ENCODE measurements at regions not wholly inside any gene's neighbourhood (a gene's known extent, or its start where the extent isn't known, plus 50 kb on each side); places are given as distances from the start of the nearest gene placed in this dataset.

DNA sequence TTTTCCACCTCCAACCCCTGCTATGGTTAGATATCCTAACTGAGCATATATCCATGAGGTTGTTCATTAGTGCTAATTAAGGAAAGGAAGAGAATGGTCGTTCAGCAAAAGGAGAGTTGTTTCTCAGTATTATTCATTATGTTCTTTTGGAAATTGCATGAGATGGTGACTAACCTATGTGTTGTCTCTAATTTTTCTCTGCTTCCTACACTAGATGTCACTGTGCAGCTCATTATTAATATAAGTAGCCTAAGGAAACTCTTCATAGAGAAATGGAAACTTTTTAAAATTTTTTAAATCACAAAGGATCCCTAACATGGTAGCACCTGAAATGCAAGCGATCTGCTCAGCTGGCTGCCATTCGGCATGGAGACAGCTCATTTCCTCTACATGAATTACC lies 67.7 kb upstream of the FAM9A start:
- no peak for DNase-seq

DNA sequence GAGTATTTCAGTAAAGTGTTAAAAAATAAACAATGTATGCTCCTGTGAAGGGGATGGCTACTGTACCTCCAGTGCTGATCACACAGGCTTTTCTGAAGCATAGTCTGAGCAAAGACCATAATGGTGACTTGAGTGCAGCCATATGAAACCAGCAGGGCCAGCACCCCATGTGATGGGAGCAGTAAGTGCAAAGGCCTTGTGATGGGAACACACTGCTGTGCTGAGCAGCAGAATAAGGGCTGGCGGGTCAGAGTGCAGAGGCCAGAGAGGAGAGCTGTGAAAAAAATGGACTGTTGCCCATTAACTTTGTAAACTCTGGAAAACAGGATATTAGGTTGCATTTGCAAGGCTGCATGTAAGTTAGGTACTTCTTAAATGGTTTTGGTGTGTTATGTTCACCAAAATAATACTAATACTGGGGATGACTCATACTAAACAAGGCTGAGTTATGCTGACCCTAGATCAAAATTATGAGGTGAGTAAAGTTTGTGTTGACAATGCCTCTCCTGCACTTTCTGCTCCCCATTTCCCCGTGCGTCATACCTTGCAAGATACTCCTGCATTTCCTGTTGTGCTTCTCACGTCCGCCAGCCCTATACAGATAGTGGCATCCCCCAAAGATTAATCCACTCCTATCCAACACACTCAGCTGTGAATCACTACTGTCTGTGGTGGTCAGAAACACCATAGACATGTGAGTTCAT lies 67.0 kb upstream of the FAM9A start:
- no peak for DNase-seq

DNA sequence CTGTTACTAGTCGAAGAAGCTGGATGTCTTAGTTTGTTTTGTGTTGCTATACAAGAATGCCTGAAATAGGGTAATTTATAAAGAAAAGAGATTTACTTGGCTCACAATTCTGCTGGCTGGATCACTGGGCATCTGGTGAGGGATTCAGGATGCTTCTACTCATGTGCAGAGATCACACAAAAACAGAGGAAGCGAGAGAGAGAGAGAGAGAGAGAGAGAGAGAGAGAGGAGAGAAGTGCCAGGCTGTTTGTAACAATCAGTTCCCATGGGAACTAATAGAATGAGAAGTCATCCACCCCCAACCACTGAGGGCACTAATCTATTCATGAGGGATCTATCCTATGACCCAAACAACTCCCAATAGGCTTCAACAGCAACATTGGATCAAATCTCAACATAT lies 66.2 kb upstream of the FAM9A start:
- no peak for DNase-seq

DNA sequence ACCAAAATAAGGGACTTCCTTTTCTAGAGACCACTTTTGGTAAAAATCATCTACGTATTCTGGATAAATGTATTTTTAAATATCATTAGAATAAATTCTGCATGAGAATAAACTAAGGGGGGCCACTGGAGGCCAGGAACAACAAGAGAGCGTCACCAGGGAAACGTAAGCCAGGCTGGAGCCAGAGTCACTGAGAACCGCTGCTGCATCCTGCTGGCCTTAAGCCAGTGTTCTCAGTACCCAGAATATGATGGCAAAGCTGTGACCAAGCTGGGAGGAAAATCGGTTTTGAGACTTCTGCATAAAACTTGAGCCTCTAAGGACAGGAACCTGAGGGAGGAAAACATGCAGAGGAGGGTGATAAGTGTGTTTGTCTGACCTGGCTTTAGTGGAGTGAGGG lies 63.0 kb upstream of the FAM9A start:
- no peak for DNase-seq

DNA sequence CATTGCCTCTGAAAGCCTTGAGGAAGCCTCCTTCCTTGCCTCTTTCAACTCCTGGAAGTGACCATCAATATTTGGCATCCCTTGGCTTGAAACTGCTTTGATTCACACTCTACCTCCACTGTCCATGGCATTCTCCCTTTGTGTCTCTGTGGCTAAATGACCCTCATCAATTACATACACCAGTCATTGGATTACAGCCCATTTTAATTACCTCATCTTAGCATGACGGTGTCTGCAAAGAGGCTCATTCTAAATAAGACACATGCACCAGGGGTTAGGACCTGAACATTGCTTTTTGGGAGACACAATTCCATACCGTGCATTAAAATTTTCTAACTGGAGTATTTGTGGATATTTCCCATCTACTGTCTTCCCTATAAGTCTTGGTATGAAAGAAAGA lies 60.7 kb upstream of the FAM9A start:
- DNase-seq: no peak

DNA sequence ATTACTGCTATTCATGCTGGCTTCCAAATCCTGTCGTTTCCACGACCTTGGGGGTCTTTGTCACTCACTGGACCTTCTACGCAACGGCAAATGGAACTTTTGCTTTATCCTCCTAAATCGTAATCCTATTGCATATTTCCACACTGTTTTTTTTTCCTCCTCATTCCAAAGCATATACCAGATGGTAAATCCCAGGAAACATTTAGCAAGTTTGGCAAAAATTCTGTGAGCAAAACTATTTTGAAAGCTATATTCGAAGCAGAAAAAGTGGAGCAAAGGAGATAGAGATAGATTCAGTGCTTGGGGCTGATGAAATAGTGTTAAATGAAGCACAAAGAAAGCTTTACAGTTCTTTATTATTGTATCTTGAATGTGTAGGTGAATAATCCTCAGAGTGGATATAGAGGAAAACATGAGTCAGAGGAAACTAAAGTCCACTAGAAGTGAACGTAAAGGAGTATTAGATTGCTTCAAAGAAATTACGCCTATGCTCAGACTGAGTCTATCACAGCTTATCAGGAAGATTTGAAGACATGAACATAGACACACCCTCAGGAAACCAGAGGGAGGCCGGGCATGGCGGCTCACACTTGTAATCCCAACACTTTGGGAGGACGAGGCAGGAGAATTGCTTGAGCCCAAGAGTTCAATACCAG lies 50.2 kb upstream of the FAM9A start:
- DNase-seq: no peak
